ENCODE measurements at regions not wholly inside any gene's neighbourhood (a gene's known extent, or its start where the extent isn't known, plus 50 kb on each side); places are given as distances from the start of the nearest gene placed in this dataset.

GRCh38 chr10:120367341-120367740 lies 89.7 kb upstream of the PLPP4 start:
- no peak for DNase-seq (ENCODE audit: low read depth in 3 of 3, low spot score in 1 of 3)

- DNase-seq (ENCODE audit: low read depth in 3 of 3, low spot score in 1 of 3), result no peak
Observed at GRCh38 chr10:120368338-120368737, 88.7 kb upstream of the PLPP4 start.

GRCh38 chr10:120368927-120369326 lies 88.1 kb upstream of the PLPP4 start:
- DNase-seq (ENCODE audit: low read depth in 3 of 3, low spot score in 1 of 3), result no peak

GRCh38 chr10:120369856-120370276 lies 87.2 kb upstream of the PLPP4 start:
- no peak for DNase-seq (ENCODE audit: low read depth in 3 of 3, low spot score in 1 of 3)

GRCh38 chr10:120371856-120372255 lies 85.2 kb upstream of the PLPP4 start:
- DNase-seq (ENCODE audit: low read depth in 3 of 3, low spot score in 1 of 3), result no peak

GRCh38 chr10:120372917-120373316 lies 84.1 kb upstream of the PLPP4 start:
- no peak for DNase-seq (ENCODE audit: low read depth in 3 of 3, low spot score in 1 of 3)

GRCh38 chr10:120375666-120376065 lies 81.4 kb upstream of the PLPP4 start:
- no peak for DNase-seq (ENCODE audit: low read depth in 3 of 3, low spot score in 1 of 3)

- no peak for DNase-seq (ENCODE audit: low read depth in 3 of 3, low spot score in 1 of 3)
Observed at GRCh38 chr10:120381931-120382330, 75.1 kb upstream of the PLPP4 start.

- DNase-seq (ENCODE audit: low read depth in 3 of 3, low spot score in 1 of 3), result no peak
Observed at GRCh38 chr10:120382360-120382759, 74.7 kb upstream of the PLPP4 start.

- DNase-seq (ENCODE audit: low read depth in 3 of 3, low spot score in 1 of 3), result no peak
Observed at GRCh38 chr10:120385992-120386391, 71.0 kb upstream of the PLPP4 start.

GRCh38 chr10:120386896-120387295 lies 70.1 kb upstream of the PLPP4 start:
- DNase-seq (ENCODE audit: low read depth in 3 of 3, low spot score in 1 of 3), result no peak

- DNase-seq (ENCODE audit: low read depth in 3 of 3, low spot score in 1 of 3), result no peak
Observed at GRCh38 chr10:120387326-120387725, 69.7 kb upstream of the PLPP4 start.

- no peak for DNase-seq (ENCODE audit: low read depth in 3 of 3, low spot score in 1 of 3)
Observed at GRCh38 chr10:120392245-120392644, 64.8 kb upstream of the PLPP4 start.

GRCh38 chr10:120392671-120393079 lies 64.4 kb upstream of the PLPP4 start:
- DNase-seq (ENCODE audit: low read depth in 3 of 3, low spot score in 1 of 3), result no peak

GRCh38 chr10:120394446-120394845 lies 62.6 kb upstream of the PLPP4 start:
- no peak for DNase-seq (ENCODE audit: low read depth in 3 of 3, low spot score in 1 of 3)

- no peak for DNase-seq (ENCODE audit: low read depth in 3 of 3, low spot score in 1 of 3)
Observed at GRCh38 chr10:120396228-120396627, 60.8 kb upstream of the PLPP4 start.

GRCh38 chr10:120398180-120398579 lies 58.8 kb upstream of the PLPP4 start:
- DNase-seq (ENCODE audit: low read depth in 3 of 3, low spot score in 1 of 3), result no peak

- no peak for DNase-seq (ENCODE audit: low read depth in 3 of 3, low spot score in 1 of 3)
Observed at GRCh38 chr10:120400601-120401000, 56.4 kb upstream of the PLPP4 start.

- DNase-seq (ENCODE audit: low read depth in 3 of 3, low spot score in 1 of 3), result no peak
Observed at GRCh38 chr10:120402147-120402766, 54.8 kb upstream of the PLPP4 start.

- no peak for DNase-seq (ENCODE audit: low read depth in 3 of 3, low spot score in 1 of 3)
Observed at GRCh38 chr10:120403109-120403508, 53.9 kb upstream of the PLPP4 start.

- no peak for DNase-seq (ENCODE audit: low read depth in 3 of 3, low spot score in 1 of 3)
Observed at GRCh38 chr10:120406376-120406775, 50.7 kb upstream of the PLPP4 start.
